GM19025 (cell line): ENCODE measurements at regions not wholly inside any gene's neighbourhood (a gene's known extent, or its start where the extent isn't known, plus 50 kb on each side); places are given as distances from the start of the nearest gene placed in this dataset.
A peak's percentile ranks its signal among the peaks of the same experiment; 100 is the strongest.

Source experiments
- ATAC-seq: cut with Tn5 transposase; IDR thresholded peaks from one replicate; pipeline ENCODE4 v1.9.1; 2021; ENCODE audit warnings: mild to moderate bottlenecking, low read depth, moderate library complexity; ENCODE audit not compliant: unreplicated experiment

DNA sequence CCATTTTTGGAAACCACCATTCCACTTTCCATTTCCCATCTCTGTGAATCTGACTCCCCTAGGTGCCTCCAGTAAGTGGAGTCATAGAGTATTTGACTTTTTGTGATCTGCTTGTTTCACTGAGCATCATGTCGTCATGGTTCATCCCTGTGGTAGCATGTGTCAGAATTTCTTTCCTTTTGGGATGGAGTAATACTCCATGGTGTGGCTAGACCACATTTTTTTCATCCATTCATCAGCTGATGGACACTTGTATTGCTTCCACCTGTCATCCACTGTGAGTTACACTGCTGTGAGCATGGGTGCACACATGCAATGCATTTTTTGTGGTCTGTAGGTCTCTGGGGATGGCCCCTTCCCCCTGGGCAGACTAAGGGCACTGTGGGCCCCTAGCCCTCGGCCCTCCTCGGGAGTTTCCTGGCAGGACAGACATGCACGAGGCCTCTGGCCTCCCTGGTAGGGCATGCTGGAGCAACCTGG, 115.9 kb downstream of the GADD45G start:
- no peak for ATAC-seq

DNA sequence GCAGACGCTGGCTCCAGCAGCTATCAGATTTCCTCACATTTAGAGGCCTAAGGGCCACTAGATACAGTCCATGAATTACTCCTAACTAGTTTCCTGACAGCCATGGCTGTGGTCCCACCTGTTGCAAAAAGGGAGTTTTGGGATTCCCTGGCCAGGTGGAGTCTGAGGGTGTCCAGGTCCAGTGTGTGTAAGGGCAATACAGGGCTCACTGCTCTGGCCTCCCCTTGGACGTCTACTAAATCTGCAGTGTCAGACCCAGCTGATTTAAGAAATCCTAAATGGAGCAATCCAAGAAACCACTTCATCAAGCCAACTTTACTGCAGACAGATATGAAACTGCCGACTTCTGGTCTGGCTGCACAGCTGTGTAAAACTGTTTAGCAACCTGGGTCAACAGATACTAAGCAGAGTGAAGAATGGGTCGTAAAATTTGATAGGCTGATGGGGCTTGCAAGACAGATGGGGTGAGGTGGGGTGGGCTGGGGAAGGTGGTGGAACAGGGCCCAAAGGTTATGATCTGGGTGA, 116.4 kb downstream of the GADD45G start:
- ATAC-seq: no peak

DNA sequence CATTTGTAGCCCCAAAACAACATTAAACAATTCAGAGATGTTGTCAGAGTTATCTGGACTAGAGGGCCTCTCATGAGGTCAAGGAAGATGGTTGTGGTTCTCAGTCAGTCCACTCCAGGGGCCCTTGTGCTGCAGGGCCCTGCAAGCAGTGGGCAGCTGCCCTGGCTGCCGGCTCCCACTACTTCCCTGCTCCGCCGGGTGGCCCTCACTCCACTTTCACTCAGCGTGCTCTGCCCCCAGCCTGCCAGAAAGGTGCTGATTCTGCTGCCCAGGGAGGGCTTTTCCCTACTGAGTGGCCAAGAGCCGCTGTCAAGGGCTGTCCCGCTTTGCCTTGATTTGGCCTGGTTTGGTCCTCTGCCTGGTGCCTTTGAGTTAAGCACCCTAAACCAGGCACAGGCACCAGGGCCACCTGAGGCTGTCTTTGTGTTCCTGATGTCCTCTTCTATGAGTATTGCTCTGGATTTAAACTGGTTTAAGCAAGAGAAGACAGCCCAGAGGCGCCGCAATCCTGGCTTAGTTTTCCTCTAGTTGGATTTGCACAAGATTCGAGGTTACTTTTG, 117.2 kb downstream of the GADD45G start:
- ATAC-seq: no peak

DNA sequence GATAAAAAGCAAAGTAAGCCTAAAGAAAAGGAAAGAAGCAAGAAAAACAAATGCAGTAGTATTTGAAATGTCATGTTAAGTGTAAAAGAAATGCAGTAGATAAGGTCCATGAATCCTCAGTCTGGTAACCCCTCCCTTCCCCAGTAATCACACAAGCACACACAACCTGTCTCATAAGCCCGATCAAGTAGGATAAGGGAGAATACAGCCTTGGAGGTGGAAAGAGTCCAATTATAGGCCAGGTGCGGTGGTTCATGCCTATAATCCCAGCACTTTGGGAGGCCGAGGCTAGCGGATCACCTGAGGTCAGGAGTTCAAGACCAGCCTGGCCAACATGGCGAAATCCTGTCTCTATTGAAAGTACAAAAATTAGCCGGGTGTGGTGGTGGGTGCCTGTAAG, 117.9 kb downstream of the GADD45G start:
- no peak for ATAC-seq

DNA sequence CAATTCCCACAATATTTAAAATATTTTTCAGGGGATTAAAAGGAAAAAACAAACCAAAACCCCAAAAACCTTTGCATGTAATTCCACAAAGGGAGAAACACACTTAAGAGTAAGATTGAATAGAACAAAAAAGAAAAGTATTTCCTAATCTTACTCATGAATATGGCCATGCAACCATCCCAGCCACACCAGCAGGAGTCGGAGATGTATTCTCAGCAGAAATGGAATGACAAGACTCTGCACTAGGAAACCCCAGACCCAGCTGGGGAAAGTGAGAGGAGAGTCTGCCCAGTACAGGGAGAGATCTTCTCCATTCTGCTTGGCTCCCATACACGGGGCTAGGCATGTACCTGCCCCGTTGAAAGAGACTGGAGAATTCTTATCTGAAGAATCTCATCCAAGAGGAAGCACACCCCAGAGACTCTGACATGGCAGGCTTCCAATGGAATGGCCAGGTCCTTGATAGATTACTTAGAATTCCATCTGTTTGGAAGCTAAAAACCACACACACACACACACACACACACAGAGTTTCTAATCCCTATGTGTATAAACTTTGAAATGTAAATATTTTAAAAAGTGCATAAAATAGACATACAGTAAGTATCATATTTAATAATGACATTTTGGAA, 118.8 kb downstream of the GADD45G start:
- no peak for ATAC-seq

DNA sequence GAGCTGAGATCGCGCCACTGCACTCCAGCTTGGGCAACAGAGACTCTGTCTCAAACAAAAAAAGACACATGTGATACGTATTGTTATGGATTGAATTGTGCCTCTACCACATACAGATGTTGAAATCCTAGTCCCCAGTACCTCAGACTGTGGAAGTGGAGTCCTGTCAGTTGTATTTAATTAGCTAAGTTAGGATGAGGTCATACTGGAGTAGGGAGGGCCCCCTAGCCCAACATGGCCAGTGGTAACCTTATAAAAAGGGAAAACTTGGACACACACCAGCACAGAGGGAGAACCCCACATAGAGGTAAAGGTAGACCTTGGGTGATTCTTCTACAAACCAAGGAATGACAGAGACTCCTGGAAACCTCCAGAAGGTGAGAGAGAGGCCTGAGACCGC, 119.8 kb downstream of the GADD45G start:
- no peak for ATAC-seq

DNA sequence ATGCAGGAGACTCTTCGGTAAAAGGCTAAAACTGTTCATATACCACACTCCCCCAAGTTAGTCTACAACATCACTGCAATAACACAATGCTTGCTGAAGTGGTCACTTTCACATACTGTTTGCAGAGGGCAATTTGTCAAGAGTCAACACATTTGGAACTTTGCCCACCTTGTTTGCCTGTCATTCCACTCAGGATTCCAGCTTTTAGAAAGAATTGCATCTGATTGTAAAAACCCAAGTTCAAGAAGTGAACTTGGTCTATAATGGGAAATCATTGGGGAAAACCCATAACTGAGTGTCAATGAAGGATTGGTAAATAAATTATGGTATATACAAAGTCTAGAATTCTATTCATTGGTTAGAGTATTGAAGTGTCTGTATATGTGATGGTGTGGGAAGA, 120.5 kb downstream of the GADD45G start:
- no peak for ATAC-seq

DNA sequence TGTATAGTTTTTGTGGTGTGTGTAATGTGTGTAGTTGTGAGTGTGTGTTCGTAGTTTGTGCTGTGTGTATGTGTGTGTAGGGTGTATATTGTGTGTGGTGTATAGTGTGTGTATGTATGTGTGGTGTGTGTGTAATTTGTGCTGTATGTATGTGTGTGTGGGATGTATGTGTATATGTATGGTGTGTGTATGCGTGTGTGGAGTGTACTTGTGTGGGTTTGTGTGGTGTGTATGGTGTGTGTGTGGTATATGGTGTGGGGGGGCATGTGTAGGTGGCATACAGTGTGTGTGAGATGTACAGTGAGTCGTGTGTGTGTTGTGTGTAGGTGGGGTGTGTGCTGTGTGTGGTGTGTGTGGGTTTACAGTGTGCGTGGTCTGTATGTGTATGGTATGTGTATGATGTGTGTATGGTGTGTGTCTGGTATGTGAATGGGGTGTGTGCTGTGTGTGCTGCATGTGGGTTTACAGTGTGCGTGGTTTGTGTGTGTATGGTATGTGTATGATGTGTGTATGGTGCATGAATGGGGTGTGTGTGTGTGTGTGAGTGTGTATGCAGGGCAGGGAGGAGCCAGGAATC, 125.2 kb downstream of the GADD45G start:
- no peak for ATAC-seq

DNA sequence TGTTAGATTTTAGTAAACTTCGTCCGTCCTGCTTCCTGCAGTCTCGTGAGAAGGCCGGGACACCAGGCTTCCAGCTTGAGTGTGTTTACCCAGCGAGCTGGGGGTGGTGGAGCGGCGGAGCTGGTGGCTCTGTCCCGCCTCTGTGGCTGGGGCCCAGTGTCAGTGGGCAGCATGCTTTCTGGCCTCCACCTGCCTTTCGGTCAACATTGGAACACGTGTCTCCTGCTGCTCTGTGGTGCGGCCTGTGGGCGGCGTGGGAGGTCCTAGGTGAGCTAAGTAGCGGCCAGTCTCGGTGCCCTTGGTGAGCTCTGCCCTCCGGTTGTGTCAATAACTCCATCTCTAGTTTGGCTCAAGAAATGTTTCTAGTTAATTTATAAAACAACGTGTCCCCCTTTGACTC, 125.9 kb downstream of the GADD45G start:
- ATAC-seq: no peak

DNA sequence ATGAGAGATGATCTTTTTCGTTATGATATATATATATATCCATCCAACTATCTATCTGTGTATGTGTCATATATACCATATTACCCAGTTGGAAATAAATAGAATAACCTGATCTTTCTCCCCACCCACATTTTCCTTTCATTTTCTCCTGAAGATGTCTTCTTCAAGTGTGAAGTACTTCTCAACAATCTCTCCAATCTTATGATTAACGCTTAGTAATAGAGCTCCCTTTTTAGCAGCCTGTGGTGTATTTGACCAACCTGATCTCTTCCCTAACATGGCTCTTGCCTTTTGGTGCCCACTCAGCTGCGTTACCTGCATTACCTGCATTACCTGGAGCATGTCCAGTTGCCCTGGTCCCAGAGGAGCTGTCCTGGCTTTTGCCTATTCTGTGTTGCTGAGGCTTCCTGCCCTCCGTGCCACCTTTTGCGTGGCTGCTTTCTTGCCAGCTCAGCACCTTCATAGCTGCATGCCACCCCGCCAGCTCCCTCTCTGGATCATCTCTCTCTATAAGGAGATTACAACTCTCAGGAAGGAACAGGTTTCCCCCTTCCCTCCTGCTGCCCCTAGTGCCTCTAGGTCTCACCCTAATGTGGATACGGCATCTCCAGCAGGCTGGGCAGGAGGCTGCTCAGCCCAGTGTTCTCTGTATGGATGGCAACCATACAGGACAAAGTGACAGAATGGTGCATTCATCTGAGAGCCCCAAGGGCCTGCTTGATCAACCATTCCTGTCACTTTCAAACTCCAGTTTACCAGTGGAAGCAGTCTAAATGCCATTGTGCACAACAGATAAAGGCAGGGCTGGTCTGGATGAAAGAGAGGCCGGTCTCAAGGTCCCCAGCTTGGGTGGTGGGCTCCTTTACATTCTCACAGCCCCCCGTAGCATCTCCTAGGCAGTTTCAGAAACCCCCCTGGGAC, 126.7 kb downstream of the GADD45G start:
- ATAC-seq: no peak

DNA sequence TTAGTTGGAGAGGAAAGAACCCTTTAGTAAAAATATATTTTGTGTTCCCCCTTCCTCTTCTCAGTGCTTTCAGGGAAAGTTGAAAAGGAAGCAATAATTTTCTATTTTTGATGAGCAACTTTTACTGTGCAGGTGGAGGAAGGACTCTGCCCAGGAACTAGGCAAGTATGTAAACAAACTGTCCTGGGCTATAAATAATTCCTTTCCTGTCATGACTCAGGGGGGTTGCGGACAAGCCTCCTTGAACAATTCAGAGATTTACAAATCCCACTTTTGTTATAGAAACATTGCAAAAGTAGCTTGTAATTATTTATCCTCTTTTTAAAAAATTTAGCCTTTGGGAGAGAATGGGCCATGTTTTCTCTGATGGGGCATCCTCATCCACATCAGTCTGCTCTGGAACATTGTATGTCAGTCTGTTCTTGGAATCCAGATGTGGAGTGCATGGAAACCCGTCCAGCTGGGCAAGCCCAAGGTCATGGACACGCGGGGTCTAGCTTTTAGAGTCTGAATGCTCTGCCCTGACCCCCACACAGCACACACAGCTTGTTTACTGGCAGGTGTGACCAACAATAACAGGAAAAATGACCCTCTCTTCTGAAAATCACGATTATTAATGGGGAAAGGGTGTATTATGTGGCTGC, 127.6 kb downstream of the GADD45G start:
- no peak for ATAC-seq

DNA sequence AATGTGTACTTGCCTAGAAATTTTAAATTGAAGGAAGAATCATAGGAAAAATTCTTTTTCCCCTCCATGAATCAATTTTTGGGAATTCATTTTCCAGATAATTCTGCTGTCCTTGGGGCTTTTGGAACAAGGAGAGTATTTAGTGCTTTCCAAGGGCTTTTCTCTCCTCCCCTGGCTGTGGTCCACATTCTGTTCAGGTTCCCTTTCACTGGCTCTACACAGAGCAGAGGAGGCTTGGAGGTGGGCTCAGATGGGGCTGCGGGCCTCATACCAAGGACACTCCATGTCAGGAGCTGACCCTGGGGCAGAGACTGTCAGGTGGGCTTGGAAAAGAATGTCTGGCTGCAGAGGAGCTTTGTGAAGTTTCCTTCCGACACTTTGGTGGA, 128.1 kb downstream of the GADD45G start:
- no peak for ATAC-seq

DNA sequence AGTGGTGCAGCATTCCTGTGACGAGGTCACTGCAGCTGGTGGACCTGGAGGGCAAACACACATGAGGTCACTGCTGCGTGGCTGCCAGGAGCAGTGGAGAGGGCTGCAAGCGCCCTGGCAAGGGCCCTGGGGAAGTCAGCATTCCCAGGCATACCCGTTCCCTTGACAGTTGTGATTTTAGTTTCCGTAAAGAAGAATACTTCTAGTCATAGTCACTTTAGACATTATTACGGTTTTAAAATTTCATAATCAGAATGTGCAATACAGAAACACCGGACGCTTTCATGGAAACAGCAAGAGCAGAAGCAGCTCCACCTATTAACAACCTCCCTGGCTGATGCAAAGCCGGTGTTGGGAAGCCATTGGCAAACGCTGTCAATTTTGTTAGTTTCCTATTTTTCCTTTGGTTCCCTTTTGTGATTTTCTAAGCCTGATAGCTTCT, 129.8 kb downstream of the GADD45G start:
- ATAC-seq: no peak

DNA sequence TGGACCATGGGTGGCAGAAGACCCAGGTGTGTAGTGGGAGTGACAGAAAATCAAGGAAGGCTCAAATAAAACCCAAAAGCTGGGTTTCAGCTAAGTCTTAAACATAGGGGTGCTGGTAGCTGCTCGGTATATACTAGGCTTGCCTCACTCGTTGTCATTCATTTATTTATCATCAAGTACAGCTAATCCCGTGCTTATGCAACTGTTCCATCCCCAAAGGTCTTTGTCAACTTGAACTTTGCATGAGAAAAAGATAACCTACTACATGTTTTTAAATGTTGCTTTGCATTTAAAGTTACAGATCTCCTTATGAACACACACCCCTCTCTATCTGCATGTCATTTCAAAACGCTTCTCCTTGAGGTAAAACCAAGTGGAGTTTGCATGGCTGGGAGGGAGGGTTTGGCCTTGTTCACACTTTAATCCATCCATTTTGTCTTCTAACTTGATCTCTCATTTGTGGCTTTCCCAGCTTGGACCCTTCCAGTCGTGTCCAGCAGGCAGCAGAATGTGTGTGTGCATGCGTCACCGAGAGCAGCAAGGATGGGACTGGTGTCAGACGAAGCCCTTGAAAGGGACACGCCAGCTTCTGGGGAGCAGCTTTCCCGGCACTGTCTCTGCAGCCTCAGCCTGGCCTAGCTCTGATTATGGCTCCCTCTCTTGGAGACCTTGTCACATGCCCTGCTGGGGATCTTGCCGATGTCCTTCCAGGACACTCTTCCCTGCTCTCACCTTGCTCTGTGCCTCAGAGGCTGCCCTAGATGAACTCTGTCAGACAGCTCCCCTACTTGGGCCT, 133.5 kb downstream of the GADD45G start:
- ATAC-seq: no peak

DNA sequence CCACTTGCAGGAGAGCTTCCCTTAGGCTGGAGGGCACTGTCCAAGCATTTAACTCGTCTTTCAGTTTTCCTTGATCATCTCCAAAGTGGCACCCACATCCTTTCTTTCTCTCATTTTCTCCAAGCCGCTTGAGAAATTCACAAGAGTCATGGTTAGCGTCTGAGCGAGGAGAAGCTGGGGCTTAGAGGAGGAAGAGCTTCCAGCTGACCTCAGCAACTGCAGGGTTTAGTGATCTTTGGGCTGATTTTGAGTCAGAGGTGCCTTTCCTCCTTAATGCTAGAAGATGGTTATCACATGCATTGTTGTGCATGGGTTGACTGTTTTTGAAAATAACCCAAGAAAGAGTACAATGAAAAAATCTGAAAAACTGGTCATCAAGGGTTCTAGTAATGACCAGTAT, 134.7 kb downstream of the GADD45G start:
- no peak for ATAC-seq

DNA sequence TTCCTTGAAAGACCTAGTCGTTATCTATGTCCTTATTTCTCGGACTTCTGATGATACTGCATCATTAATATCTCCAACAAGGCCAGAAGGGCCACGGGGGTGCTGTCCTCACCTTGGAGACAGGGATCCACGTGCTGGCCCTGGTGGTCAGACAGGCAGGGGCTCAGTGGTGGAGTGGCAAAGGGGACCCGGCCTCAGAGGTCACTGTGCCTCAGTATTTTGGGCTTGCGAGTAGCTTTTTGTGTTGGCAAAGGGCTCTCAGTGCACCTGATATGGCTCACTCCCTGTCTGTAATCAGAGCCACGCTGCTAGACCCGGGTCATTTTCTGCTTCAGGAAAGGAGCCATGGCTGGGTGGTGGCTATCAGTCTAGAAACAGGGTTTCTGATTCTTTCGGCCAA, 135.1 kb downstream of the GADD45G start:
- ATAC-seq: no peak

DNA sequence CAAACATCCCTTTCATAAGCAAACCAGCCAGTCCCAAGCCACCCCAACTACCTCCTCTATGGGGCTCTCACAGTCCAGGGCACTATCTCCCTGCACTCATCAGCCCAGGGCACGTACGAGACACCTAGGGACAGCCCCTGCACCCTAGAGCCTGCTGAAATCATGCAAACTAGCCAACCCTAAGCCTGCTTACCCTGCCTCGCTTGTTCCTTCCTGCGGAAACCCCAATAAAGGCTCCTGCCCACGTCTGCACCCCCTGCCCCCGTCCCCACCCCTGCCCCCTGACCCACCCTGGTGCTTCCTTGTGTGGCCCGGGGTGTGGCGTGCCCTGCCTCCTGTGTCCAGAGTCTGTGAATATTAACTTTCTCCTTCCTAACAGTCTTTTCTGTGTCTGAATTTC, 135.9 kb downstream of the GADD45G start:
- peak; percentile 43 for ATAC-seq

DNA sequence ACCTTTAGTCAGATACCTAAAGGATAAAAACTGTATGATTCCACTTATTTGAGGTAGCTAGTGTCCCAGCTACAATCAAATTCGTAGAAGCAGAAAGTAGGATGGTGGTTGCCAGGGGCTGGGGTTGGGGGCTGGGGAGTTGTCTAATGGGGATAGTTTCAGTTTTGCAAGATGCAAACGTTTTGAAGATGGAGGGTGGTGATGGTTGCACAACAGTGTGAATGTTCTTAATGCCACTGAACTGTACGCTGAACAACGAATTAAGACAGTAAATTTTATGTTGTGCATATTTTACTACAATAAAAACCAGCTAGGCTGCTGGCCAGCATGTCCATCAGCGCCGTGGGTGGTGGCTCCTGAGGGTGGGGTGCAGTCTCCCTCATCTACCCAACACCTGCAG, 137.8 kb downstream of the GADD45G start:
- no peak for ATAC-seq

DNA sequence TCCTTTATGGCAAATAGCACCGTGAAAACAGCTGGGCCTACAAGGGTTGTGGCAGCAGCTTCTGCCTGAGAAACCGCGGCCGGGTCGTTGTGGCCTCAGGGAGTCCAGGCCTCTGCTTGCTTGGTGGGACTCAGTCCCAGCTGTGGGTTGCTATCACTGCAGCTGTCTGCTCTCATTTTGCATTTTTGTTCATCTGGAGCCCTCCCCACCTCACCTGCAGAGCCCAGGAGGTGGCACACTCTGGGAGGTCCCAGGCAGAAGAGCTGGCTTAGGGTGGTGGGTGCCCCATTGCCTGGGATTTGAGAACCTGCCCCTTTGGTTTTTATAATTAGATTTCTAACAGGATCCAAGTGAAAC, 138.4 kb downstream of the GADD45G start:
- ATAC-seq: peak; percentile 42
